ENCODE measurements at regions not wholly inside any gene's neighbourhood (a gene's known extent, or its start where the extent isn't known, plus 50 kb on each side); places are given as distances from the start of the nearest gene placed in this dataset.
"Not testable (repeated sequence)": the region's sequence is repeated elsewhere in the genome, so short reads cannot be mapped to it uniquely, and the experiment has no call there.

- no peak for DNase-seq
Measured at GRCh38 chr18:35770376-35771014, 189.0 kb downstream of the GALNT1 start.

- no peak for DNase-seq
Measured at GRCh38 chr18:35771172-35771571, 189.6 kb downstream of the GALNT1 start.

- no peak for DNase-seq
Measured at GRCh38 chr18:35775887-35776286, 194.3 kb downstream of the GALNT1 start.

GRCh38 chr18:35776473-35776872 lies 194.9 kb downstream of the GALNT1 start:
- no peak for DNase-seq

GRCh38 chr18:35777039-35777438 lies 195.4 kb upstream of the RMP24 start:
- no peak for DNase-seq

- no peak for DNase-seq
Measured at GRCh38 chr18:35778850-35779627, 193.4 kb upstream of the RMP24 start.

GRCh38 chr18:35780937-35781336 lies 191.5 kb upstream of the RMP24 start:
- DNase-seq: no peak

- no peak for DNase-seq
Measured at GRCh38 chr18:35782926-35783325, 189.6 kb upstream of the RMP24 start.

GRCh38 chr18:35786365-35787042 lies 186.0 kb upstream of the RMP24 start:
- no peak for DNase-seq

GRCh38 chr18:35789543-35789942 lies 182.9 kb upstream of the RMP24 start:
- DNase-seq: no peak

GRCh38 chr18:35797948-35798347 lies 174.5 kb upstream of the RMP24 start:
- DNase-seq: no peak

- no peak for DNase-seq
Measured at GRCh38 chr18:35803551-35803950, 168.9 kb upstream of the RMP24 start.

GRCh38 chr18:35804377-35804776 lies 168.1 kb upstream of the RMP24 start:
- DNase-seq: no peak

GRCh38 chr18:35807811-35808335 lies 164.6 kb upstream of the RMP24 start:
- DNase-seq: no peak

- no peak for DNase-seq
Measured at GRCh38 chr18:35808796-35809195, 163.7 kb upstream of the RMP24 start.

- no peak for DNase-seq
Measured at GRCh38 chr18:35810520-35810919, 162.0 kb upstream of the RMP24 start.

GRCh38 chr18:35811896-35812295 lies 160.6 kb upstream of the RMP24 start:
- no peak for DNase-seq

- not testable (repeated sequence) for DNase-seq
Measured at GRCh38 chr18:35815011-35815410, 157.5 kb upstream of the RMP24 start.

GRCh38 chr18:35816003-35816402 lies 156.5 kb upstream of the RMP24 start:
- DNase-seq: no peak

- no peak for DNase-seq
Measured at GRCh38 chr18:35817604-35818352, 154.7 kb upstream of the RMP24 start.

- no peak for DNase-seq
Measured at GRCh38 chr18:35818353-35818667, 154.2 kb upstream of the RMP24 start.

GRCh38 chr18:35822413-35822812 lies 150.1 kb upstream of the RMP24 start:
- DNase-seq: no peak

- no peak for DNase-seq
Measured at GRCh38 chr18:35826477-35826876, 146.0 kb upstream of the RMP24 start.

Data from NCI-H526 treated with DMSO at 0.1 percent for 48 hours (cell line).